ENCODE measurements at regions not wholly inside any gene's neighbourhood (a gene's known extent, or its start where the extent isn't known, plus 50 kb on each side); places are given as distances from the start of the nearest gene placed in this dataset.

- TF ChIP-seq CTCF (conservative IDR thresholded peaks at IDR 0.05; ENCODE audit: low read length) (no peak), EZH2phosphoT487 (IDR thresholded peaks at IDR 0.05; ENCODE audit: borderline replicate concordance, low read depth, low read length) (no peak)
These were observed 185.2 kb upstream of the DDI1 start for GRCh38 chr11:103851166-103851651.

Measured in OCI-LY7 (cell line).